ENCODE measurements at regions not wholly inside any gene's neighbourhood (a gene's known extent, or its start where the extent isn't known, plus 50 kb on each side); places are given as distances from the start of the nearest gene placed in this dataset.

- Histone ChIP-seq H3K27me3 (no peaks in the 10 kb centered on the region), H3K4me1 (no peaks in the 10 kb centered on the region), H3K36me3 (no peaks in the 10 kb centered on the region), H3K4me3 (ENCODE audit: low read depth, low read length) (no peak overlapping the region), H3K9me3 (no peaks in the 10 kb centered on the region)
- TF ChIP-seq CTCF (IDR thresholded peaks at IDR 0.05; ENCODE audit: low read depth, low read length), result no peak
- DNase-seq, result no peak
Observed at GRCh38 chr3:72223628-72224027, 438.7 kb upstream of the PROK2 start.

GRCh38 chr3:72223116-72223515 lies 438.2 kb upstream of the PROK2 start:
- Histone ChIP-seq H3K9me3 (no peaks in the 10 kb centered on the region), H3K4me1 (no peaks in the 10 kb centered on the region), H3K4me3 (ENCODE audit: low read depth, low read length) (no peak overlapping the region), H3K36me3 (no peaks in the 10 kb centered on the region), H3K27me3 (no peaks in the 10 kb centered on the region)
- no peak for TF ChIP-seq CTCF (IDR thresholded peaks at IDR 0.05; ENCODE audit: low read depth, low read length)
- no peak for DNase-seq

GRCh38 chr3:72222410-72222809 lies 437.5 kb upstream of the PROK2 start:
- DNase-seq, result no peak
- Histone ChIP-seq H3K4me1 (no peaks in the 10 kb centered on the region), H3K4me3 (ENCODE audit: low read depth, low read length) (no peak overlapping the region)

GRCh38 chr3:72220946-72221345 lies 436.0 kb upstream of the PROK2 start:
- H3K27me3 ChIP-seq, result no peaks in the 10 kb centered on the region
- no peaks in the 10 kb centered on the region for H3K36me3 ChIP-seq
- TF ChIP-seq CTCF (IDR thresholded peaks at IDR 0.05; ENCODE audit: low read depth, low read length), result no peak
- H3K9me3 ChIP-seq, result no peaks in the 10 kb centered on the region
- H3K4me3 ChIP-seq (ENCODE audit: low read depth, low read length), result no peak overlapping the region
- no peaks in the 10 kb centered on the region for H3K4me1 ChIP-seq
- DNase-seq, result no peak

More at GRCh38 chr3:72222410-72222809, 437.5 kb upstream of the PROK2 start:
- Histone ChIP-seq H3K36me3 (no peaks in the 10 kb centered on the region), H3K9me3 (no peaks in the 10 kb centered on the region), H3K27me3 (no peaks in the 10 kb centered on the region)
- no peak for TF ChIP-seq CTCF (IDR thresholded peaks at IDR 0.05; ENCODE audit: low read depth, low read length)

- DNase-seq, result no peak
- H3K4me3 ChIP-seq (ENCODE audit: low read depth, low read length), result no peak overlapping the region
- H3K9me3 ChIP-seq, result no peaks in the 10 kb centered on the region
- H3K36me3 ChIP-seq, result no peaks in the 10 kb centered on the region
- no peak for TF ChIP-seq CTCF (IDR thresholded peaks at IDR 0.05; ENCODE audit: low read depth, low read length)
- no peaks in the 10 kb centered on the region for H3K27me3 ChIP-seq
- H3K4me1 ChIP-seq, result no peaks in the 10 kb centered on the region
Observed at GRCh38 chr3:72219752-72220151, 434.8 kb upstream of the PROK2 start.

- DNase-seq, result no peak
- H3K36me3 ChIP-seq, result no peaks in the 10 kb centered on the region
- no peak for TF ChIP-seq CTCF (IDR thresholded peaks at IDR 0.05; ENCODE audit: low read depth, low read length)
- H3K4me3 ChIP-seq (ENCODE audit: low read depth, low read length), result no peak overlapping the region
- H3K4me1 ChIP-seq, result no peaks in the 10 kb centered on the region
- no peaks in the 10 kb centered on the region for H3K27me3 ChIP-seq
- no peaks in the 10 kb centered on the region for H3K9me3 ChIP-seq
Observed at GRCh38 chr3:72217570-72217969, 432.6 kb upstream of the PROK2 start.

All from BE2C (cell line).